ENCODE measurements at regions not wholly inside any gene's neighbourhood (a gene's known extent, or its start where the extent isn't known, plus 50 kb on each side); places are given as distances from the start of the nearest gene placed in this dataset.
"Not testable (repeated sequence)": the region's sequence is repeated elsewhere in the genome, so short reads cannot be mapped to it uniquely, and the experiment has no call there.

DNA sequence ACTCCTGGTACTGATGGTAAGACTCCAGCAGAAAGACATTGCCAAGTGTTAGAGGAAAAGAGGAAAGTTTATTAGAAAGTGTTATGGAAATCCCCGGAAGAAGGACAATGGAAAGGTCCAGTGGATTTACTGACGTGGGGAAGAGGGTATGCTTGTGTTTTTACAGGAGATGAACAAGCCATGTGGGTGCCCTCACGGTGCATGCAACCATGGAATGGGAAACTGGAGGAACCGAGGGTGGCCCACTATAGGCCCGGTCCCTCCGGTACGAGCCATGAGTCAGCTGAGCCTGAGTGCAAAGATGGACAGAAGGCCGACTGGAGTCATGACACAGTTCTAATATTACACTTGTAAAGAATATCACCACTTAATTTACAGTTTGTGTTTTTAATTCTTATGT is 123.3 kb upstream of the ZCCHC13 start:
- no peak for DNase-seq (ENCODE audit: low read depth)

DNA sequence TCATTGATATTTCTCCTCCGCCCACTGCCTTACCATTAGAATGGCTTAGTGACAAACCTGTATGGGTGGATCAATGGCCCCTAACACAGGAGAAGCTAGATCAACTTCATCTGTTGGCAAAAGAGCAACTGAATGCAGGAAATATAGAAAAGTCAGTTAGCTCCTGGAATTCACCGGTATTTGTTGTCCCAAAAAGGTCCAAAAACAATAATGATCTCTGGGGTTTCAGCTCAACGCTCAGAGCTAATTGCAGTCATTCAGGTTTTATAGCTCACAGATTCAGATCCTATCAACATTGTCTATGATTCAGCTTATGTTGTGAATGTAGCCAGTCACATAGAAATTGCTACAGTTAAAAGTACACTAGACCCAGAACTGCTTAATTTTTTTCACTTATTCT is 124.0 kb upstream of the ZCCHC13 start:
- DNase-seq (ENCODE audit: low read depth): no peak

DNA sequence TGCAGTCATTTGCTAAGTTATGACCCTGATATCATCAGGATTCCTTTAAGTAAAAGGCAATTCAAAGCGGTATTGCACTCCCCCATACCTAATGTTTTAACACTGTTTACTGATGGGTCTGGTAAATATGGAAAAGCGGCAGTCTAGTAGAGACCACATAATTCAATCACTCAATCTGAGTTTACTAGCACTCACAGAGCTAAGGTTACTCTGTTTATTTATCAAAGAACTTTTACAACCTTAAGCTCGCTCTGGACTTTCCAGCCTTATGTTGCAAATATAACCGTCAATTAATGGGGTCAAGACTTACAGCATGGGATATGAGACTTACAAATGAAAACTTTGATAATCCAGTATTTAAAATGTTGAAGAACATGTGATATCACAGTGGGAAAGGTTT is 124.5 kb upstream of the ZCCHC13 start:
- no peak for DNase-seq (ENCODE audit: low read depth)

DNA sequence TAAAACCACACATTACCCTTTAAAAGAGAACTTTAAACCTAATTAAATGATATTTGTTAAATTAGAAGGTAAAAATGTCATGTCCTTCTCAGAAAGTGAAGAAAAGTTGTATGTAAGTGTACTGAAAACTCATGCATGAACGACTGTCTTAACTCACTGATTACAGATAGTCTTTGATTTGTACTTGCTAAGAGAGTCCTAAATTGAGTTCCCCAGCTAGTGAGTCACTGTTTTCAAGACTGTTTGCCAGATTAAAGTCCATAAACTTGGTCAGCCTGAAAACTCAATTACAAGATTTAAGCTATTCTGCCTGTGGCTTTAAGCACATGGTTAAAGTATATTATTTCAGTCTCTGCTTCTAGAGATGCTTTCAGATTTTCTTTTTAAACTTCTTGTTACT is 124.9 kb upstream of the ZCCHC13 start:
- DNase-seq (ENCODE audit: low read depth): no peak

DNA sequence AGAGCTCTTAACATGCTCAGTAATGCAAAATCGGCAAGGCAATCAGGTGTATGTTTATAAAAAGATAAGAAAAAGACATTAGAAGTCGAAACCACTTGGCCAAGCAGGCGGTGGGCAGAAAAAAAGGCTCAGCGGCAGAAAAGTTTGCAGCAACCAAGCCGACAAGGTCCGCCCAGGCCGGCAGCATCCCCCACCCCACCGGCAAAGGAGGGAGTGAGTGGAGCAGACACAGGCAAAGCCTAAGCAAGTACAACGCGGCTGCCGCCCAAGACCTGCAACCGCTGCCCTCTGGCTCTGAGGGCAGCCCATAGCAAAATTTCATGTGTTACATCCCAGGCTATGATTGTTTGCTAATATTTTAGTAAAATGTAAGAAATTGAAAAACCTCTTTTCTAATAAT is 125.4 kb upstream of the ZCCHC13 start:
- DNase-seq (ENCODE audit: low read depth): no peak

DNA sequence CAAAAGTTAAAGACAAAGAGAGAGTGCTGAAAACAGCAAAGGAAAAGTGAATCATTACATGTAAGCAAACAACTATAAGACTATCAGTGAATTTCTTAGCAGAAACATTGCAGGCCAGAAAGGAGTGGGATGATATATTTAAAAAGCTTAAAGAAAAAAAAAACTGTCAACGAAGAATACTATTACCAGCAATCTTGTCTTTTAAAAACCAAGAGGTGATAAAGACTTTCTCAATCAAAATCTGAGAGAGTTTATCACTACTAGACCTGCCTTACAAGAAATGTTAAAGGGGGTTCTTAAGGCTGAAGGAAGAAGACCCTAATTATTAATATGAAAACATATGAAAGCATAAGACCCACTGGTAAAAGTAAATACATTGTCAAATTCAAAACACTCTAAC is 132.5 kb upstream of the ZCCHC13 start:
- no peak for DNase-seq (ENCODE audit: low read depth)

DNA sequence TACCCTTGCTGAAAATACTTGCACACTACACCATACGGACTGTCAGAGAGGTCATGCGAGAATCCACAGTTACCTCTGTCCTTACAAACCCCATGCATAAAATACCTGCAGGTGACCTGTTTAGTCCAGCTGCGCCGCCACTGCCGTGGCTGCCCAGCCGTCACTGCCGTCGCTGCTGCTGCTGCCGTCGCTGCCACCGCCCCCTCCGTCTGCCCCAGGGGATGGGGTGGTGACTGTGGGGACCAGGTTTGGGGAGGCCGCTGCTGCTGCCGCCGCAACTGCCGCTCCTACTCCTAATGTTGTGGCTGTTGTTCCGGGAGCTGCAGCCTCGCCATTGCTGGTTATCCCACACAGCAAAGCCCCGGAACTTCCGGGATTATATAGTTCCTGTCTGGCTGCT is 141.8 kb upstream of the ZCCHC13 start:
- DNase-seq (ENCODE audit: low read depth): no peak

DNA sequence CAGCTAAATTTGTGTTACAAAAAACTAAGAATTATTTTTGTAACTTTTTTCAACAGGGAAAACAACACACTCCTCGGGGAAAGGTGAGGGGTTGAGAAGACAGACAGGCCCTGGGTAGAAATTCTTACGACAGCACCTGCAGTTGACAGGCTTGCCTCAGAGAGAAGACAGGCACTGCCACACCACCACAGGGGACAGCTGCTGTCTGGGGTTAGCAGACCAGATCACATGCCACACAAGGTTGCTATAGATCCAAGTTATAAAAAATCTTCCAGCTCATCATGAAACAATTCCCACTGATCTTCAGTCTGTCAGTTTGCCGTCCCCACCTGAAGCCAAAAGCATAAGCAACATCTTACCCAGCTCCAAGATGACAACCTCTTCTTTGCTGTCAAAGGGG is 143.2 kb upstream of the ZCCHC13 start:
- no peak for DNase-seq (ENCODE audit: low read depth)

DNA sequence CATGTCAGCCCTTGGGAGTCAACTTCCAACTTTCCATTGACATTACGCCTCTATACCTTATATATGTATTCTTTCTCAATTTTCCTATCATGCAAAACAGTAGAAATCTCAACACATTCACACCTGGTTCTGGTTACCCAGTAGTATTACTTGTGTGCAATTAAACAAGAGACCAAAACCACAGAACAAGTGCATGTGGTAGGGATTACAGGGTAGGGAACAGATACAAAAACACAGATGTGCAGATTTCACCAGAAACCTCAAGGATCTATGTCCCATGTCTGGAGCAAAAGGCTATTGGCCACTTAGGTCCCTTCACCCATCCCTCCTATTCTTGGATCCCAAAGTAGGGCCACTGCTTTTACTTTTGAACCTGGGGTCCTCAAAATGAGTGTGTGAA is 143.6 kb upstream of the ZCCHC13 start:
- DNase-seq (ENCODE audit: low read depth): no peak

DNA sequence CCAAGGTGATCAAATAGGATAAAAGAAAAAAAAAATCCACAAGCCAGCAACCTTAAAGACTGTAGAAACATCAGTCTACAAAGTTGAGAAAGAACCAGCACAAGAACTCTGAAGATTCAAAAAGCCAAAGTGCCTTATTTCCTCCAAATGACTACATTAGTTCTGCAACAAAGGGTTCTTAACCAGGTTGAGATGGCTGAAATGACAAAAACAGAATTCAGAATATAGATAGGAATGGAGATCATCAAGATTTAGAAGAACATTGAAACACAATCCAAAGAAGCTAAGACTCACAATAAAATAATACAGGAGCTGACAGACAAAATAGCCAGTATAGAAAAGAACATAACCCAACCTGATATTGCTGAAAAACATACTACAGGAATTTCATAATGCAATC is 156.5 kb upstream of the ZCCHC13 start:
- no peak for DNase-seq (ENCODE audit: low read depth)

DNA sequence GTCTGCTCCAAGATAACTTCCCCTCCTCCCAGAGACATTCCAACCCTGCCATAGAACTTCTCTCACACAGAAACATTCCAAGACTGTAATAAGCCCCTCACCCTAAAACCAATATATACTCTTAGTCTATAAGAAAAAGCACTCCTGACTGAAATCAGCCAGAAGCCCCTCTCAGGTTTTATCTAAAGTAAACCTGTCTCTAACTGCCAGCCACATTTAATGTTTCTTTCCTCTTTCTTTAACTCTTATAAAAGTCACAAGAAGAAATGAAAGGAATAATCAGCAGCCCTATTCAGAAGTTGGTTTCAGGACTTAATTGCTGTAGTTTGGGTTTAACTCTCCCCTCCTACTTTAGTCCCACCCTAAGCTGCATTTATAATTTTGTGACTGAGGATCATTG is 165.0 kb upstream of the ZCCHC13 start:
- DNase-seq (ENCODE audit: low read depth): no peak

DNA sequence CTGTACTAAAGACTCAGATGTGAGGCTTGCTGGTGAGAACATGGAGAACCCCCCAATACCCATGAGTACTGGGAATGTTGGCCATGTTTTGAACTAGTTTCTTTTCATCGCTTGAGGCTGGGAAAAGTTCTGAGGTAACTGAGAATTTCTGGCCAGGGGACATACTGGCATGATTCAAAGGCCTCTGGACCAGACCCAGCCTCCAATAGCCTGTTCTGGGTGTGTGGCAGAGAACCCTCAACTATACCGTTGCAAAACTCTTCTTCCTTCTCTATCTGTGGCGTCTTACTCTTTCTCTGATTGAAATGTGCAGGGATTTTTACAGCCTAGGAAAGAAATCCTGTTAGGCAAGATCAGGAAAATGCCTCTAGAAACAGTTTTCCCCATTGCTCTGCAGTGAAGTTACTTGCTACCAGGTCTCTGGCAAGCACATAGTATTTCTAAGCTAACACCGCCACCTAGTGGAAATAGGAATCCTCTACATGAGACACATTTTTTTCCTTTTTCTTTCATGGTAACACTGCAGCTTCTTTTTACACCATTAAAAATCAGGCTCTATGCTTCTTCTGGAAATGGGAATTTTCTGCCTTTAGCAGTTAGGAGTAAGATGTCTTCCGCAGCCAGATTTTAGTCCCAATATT is 170.7 kb upstream of the ZCCHC13 start:
- DNase-seq (ENCODE audit: low read depth): peak; percentile 8

DNA sequence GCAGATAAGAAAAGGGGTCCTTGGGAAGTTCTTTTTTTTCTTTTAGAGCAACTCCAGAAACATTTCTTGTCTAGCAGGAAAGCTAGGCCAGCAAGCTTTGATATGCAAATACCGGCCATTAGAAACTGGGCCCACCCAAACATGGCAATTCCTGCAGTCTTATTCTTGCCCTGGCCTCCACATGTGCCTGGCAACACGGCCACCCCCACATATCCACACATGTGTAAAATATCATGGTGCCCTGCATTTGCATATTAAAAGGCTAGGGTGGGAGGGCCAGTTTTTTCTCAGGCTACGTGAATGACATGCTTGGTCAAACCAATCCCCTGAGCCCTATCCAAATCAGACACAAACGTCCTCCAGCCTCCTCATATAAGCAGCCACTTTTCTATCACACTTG is 171.7 kb upstream of the ZCCHC13 start:
- DNase-seq (ENCODE audit: low read depth): no peak

DNA sequence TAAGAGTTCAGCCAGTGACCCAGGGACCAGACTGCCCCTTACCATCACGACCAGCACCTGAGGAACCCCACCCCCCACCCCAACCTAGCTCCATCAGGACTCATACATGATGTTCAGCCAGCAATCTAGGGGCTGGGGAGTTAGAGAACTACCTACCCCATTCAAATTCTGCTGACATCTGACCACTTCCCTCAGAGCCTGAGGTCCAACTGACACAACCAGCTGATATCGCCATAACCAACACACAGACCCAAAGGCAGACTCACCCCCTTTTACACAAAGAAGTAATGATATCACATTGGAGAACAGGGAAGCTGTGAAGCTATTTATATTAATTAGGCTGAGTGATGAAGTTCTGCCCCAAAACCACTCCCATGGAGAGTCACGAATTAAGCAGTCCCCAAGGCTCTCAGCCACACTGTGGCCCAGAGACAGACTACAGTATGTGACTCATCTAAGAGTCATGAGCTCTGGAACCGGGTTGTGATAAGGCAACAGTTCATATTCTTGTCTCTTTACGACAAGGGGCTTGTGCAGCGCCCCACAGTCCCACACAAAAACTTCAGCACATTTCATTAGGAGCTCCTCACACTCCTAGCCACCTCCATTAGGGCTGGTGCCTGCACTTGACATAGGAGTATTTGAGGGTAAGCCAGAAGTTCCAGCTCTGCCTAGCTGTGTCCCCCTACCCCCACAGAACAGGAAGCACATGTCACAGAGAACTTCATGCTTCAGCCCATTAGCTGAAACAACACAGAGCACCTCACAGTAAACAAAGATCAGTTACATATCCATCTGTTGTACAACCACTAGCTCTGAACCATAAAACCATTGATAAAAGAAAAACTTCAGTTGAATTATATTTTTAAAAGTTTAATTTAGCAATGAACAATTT is 184.7 kb upstream of the ZCCHC13 start:
- peak; percentile 5 for DNase-seq (ENCODE audit: low read depth)

DNA sequence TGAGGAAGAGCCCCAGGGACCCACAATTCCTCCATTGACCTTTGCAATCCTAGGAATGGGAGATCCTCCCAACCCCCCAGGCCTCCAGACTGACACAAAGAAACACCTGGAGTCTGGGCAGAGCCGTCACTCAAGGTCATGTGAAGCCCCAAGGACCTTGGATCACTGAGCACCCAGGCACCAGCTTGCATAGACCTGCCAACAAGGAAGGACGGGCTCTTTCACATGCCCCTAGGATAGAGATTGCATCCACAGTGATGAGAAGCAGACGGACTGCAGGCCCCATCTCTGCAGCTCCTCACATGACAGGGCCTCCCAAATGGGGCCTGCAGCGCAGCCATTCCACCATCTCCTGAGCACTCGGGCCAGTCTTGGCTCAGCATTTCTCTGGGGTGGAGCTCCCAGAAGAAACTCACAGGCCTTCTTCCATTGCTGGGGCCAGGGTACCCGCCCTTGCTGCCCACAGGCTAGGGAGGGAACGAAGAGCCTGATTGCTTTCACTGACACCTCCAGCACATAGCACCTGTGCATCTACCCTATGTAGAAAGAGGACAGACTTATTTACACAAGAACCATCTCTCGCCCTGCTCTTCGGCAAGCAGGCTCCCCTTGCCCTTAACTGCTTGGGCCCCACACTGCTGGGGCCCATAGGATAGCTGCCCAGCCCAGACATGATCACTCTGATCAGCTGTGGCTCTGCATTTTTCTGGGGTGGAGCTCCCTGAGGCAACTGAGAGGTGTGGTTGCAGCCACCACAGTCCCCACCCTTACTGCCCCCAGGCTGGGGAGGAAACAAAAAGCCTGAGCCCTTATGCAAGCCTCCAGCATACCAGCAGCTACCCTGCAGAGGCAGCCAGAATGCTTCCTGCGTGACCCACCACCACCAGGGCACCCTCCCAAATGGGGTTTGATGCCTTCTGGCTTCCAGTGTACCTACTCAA is 185.7 kb upstream of the ZCCHC13 start:
- DNase-seq (ENCODE audit: low read depth): no peak

DNA sequence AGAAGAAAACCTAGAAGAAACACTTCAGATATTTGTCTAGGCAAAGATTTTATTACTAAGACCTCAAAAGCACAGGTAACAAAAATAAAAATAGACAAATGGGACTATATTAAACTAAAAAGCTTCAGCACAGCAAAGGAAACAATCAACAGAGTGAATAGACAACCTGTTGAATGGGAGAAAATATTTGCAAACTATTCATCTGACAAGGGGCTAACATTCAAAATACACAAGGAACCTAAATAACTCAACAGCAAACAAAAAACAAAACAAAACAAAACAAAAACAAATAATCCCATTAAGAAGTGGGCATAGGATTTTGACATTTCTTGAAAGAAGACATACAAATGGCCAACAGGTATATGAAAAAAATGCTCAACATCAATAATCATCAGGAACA is 192.7 kb upstream of the ZCCHC13 start:
- DNase-seq (ENCODE audit: low read depth): no peak

DNA sequence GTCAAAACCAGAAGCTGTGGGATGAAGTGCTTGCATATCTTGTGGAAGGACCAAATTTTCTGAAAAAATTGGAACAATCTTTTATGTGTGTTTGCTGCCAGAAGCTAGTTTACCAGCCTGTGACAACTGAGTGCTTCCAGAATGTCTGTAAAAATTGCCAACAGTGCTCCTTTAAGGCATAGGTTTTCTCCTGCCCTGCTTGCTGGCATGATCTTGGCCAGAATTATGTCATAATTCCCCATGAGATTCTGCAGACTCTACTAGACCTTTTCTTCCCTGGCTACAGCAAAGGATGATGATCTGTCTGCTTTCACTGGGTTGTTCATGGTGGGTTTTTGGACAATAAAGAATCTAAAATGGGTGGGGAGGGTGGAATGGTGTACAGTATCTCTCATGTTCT is 196.3 kb upstream of the ZCCHC13 start:
- no peak for DNase-seq (ENCODE audit: low read depth)

DNA sequence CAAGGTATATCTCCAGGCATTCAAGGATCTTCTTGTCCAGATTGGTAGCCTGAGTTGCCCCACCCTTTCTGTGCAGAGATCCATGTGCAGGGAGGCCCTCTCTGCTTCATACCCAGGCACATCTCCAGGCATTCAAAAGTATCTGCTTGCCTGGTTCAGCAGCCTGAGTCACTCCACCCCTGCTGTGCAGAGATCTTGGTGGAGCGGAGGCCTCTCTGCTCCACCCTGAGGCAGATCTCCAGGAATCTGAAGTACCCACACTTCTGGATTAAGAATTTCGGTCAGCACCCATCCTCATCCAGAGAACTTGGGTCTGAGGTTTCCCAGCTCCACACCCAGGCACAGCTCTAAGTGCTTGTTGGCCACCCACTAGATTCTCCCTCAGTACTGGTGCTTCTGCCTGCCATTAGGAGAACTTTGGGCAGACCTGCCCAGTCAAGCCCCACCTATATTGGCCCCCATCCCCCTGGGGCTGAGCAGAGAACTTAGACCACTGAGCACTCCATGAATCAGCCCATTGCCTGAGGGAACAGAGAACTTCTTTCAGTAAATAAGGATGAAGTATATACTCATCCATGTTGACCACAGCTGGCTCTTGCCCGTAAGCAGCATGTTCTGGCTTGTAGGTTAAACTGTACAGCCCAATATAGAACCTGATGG is 199.5 kb upstream of the ZCCHC13 start:
- DNase-seq (ENCODE audit: low read depth): no peak

DNA sequence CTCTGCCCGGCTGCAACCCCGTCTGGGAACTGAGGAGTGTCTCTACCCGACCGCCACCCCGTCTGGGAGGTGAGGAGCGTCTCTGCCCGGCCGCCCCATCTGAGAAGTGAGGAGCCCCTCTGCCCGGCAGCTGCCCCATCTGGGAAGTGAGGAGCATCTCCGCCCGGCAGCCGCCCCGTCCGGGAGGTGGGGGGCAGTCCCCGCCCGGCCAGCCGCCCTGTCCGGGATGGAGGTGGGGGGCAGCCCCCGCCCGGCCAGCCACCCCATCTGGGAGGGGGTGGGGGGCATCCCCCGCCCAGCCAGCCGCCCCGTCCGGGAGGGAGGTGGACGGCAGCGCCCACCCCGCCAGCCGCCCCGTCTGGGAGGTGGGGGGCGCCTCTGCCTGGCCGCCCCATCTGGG is 205.6 kb upstream of the ZCCHC13 start:
- not testable (repeated sequence) for DNase-seq (ENCODE audit: low read depth)

DNA sequence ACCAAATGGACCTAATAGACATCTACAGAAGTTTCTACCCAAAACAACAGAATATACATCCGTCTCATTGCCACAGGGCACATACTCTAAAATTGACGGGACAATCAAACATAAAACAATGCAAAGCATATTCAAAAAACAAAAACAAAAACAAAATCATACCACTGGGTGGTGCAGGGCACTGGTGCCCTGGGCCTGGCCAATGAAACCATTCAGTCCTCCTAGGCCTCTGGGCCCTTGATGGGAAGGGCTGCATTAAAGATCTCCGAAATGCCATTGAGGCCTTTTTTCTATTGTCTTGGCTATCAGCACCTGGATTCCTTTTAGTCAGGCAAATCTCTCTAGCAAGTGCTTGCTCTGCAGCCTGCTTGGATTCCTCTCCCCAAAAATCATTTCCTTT is 213.9 kb upstream of the ZCCHC13 start:
- DNase-seq (ENCODE audit: low read depth): no peak

DNA sequence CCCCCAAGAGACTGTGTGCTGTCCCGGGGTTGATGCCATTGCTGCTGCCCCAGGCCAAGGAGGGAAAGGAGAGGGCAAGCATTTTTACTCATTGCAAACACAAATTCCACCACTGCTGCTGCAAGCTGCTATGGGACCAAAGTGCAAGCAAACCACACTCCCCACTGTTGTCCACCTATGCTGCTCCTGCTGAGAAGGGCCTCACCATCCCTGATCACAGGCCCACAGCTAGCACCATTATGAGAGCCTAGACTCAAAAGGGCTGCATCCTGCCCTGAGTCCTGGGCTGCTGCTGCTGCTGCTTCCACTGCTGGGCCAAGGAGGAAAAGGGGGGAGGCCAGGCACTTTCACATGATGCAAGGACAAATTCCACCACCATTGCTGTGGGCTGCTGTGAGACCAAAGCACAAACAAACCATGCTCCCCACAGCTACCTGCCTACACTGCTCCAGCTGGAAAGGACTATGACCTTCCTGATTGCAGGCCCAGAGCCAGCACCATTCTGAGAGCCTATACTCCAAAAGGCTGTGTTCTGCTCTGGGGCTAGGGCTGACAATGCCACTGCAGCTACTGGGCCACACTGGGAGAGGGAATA is 218.2 kb upstream of the ZCCHC13 start:
- DNase-seq (ENCODE audit: low read depth): no peak

DNA sequence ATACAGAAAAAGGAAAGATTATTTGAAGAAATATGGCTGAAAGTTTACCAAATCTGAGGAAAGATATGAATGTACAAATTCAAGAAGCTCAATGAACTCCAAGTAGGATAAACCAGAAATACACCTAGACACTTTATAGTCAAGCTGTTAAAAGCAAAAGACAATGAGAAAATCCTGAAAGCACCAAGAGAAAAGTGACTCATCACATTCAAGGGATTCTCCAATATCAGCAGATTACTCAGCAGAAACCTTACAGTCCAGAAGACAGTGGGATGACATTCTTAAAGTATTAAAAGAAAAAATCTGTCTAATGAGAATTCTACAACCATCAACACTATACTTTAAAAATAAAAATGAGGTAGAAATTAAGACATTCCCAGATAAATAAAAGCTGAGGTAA is 223.8 kb upstream of the ZCCHC13 start:
- no peak for DNase-seq (ENCODE audit: low read depth)
